ENCODE measurements at regions not wholly inside any gene's neighbourhood (a gene's known extent, or its start where the extent isn't known, plus 50 kb on each side); places are given as distances from the start of the nearest gene placed in this dataset.

DNA sequence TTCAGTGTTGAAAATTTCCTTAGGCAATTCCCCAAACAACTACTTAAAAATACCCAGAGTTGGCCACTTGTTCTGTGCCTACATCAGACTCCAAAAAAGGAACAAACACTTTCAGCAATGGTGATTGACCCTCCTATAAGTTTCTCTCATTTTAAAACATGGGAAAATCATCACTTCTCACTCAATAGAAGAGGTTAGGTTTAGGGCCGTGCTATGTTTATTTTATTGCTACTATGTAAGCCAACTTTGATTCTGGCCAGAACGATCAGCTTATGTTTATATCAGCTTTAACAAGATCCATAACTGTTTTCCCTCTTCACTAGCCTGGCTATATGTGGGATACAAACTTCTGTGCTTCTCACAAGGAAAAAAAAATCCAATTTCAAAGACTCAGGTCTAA is 133.1 kb downstream of the MTNR1A start:
- no peak overlapping the region for H3K4me3 ChIP-seq (ENCODE audit: low read depth, low read length)
- DNase-seq (ENCODE audit: low read depth) = no peak
- no peak for TF ChIP-seq MYC (IDR thresholded peaks at IDR 0.05; ENCODE audit: low read depth, low read length)
- TF ChIP-seq, protein P1, sequence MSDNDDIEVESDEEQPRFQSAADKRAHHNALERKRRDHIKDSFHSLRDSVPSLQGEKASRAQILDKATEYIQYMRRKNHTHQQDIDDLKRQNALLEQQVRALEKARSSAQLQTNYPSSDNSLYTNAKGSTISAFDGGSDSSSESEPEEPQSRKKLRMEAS (IDR thresholded peaks at IDR 0.05; ENCODE audit: low read depth, low read length) = no peak
- TF ChIP-seq, protein P2, sequence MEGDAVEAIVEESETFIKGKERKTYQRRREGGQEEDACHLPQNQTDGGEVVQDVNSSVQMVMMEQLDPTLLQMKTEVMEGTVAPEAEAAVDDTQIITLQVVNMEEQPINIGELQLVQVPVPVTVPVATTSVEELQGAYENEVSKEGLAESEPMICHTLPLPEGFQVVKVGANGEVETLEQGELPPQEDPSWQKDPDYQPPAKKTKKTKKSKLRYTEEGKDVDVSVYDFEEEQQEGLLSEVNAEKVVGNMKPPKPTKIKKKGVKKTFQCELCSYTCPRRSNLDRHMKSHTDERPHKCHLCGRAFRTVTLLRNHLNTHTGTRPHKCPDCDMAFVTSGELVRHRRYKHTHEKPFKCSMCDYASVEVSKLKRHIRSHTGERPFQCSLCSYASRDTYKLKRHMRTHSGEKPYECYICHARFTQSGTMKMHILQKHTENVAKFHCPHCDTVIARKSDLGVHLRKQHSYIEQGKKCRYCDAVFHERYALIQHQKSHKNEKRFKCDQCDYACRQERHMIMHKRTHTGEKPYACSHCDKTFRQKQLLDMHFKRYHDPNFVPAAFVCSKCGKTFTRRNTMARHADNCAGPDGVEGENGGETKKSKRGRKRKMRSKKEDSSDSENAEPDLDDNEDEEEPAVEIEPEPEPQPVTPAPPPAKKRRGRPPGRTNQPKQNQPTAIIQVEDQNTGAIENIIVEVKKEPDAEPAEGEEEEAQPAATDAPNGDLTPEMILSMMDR (IDR thresholded peaks at IDR 0.05; ENCODE audit: low read depth, low read length) = no peak
- TF ChIP-seq POLR2A (IDR thresholded peaks at IDR 0.05; ENCODE audit: extremely low read depth, insufficient read length) = no peak

DNA sequence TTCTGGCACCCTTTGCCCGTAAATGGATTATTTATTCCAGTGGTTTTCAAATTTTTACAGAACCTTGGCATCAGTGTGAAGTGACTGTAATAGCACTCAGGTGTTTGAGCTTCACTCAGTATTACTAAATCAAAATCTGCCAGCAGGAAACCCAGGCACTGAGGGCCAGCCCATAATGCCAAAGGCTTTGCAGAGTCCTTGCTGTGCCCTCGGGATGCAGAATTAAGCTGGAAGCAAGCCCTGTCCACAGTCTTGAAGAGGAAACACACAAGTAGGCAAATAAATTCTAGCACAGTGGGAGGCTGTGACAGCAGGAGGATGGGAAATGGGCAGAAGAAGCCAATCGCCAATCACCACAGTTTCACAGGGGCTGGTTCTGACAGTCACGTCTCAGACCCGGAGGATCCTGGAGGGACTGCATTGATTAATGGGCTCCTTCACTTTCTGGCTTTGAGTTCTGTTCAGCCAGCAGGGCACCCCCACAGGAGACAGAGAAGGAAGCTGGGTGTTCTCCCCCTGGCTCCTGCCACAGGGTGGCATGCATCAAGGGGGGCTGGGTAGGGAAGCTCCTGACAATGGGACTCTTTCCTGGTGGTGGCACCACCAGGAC is 138.8 kb downstream of the MTNR1A start:
- TF ChIP-seq, protein P1 (IDR thresholded peaks at IDR 0.05; ENCODE audit: low read depth, low read length) = no peak
- TF ChIP-seq, protein P2 (IDR thresholded peaks at IDR 0.05; ENCODE audit: low read depth, low read length) = no peak
- no peak for TF ChIP-seq POLR2A (IDR thresholded peaks at IDR 0.05; ENCODE audit: extremely low read depth, insufficient read length)
- TF ChIP-seq MYC (IDR thresholded peaks at IDR 0.05; ENCODE audit: low read depth, low read length) = no peak
- no peak for DNase-seq (ENCODE audit: low read depth)
- no peak overlapping the region for H3K4me3 ChIP-seq (ENCODE audit: low read depth, low read length)

DNA sequence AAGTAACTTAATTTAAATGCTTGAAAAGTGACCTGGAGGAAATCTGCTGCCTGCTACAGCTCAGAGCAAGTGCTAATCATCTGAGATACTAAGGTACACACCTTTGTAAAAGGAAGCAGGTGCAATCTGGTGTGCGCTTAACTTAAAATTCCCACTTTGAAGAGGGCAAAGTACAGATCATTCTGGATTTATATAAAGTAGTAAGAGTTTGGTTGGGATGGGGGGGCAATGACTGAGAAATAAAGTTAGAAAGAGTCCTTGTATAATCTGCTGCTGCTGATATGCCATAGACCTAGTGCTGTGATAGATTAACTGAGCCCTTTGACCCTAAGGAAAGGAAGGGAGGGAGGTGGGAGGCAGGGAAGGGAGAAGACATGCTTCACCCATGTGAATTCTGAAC is 141.0 kb downstream of the MTNR1A start:
- H3K4me3 ChIP-seq (ENCODE audit: low read depth, low read length) = no peak overlapping the region
- TF ChIP-seq, protein P2 (IDR thresholded peaks at IDR 0.05; ENCODE audit: low read depth, low read length) = no peak
- TF ChIP-seq, protein P1 (IDR thresholded peaks at IDR 0.05; ENCODE audit: low read depth, low read length) = no peak
- TF ChIP-seq POLR2A (IDR thresholded peaks at IDR 0.05; ENCODE audit: extremely low read depth, insufficient read length) (no peak), MYC (IDR thresholded peaks at IDR 0.05; ENCODE audit: low read depth, low read length) (no peak)
- no peak for DNase-seq (ENCODE audit: low read depth)

DNA sequence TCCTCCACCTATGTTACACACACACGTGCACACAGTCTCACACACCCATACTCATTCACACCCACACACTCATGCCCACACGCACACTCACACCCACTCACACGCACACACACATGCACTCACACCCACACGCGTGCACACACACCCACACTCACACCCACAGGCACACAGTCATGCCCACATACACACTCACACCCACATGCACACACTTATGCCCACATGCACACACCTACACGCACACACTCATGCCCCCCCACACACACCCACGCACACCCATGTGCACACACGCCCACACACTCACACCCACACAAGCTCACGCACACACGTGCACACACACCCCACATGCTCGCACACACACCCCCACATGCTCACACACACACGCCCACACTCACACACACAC is 140.0 kb downstream of the F11 start:
- no peak overlapping the region for H3K4me3 ChIP-seq (ENCODE audit: low read depth, low read length)
- no peak for DNase-seq (ENCODE audit: low read depth)
- TF ChIP-seq POLR2A (IDR thresholded peaks at IDR 0.05; ENCODE audit: extremely low read depth, insufficient read length) = no peak
- TF ChIP-seq, protein P1 (IDR thresholded peaks at IDR 0.05; ENCODE audit: low read depth, low read length) = no peak
- TF ChIP-seq MYC (IDR thresholded peaks at IDR 0.05; ENCODE audit: low read depth, low read length) = no peak
- TF ChIP-seq, protein P2 (IDR thresholded peaks at IDR 0.05; ENCODE audit: low read depth, low read length) = no peak

DNA sequence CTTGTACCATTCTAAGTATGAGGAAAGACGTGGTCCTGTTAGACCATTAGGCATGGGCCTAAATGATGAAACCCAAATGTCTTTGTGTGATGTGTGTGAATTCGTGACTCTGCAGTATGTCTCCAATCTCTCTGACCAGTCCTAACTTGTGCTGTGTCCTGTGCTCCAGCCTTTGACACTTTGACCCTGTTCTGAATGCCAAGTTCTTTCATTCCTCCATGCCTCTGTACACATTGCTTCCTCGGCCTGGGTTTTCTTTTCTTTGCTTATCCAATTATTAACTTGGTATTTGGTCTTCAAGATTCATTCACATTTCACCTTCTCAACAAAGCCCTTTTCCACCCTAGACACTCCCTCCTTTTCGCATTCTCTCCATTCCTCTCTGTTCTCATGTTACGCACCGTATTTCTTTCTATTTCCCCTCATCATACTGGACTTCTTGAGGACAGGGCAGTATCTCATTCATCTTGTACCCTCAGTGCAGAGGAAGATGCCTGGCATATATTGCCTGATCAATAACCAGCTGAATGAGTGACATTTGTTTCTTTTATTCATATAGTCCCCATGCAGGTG is 138.7 kb downstream of the F11 start:
- no peak for DNase-seq (ENCODE audit: low read depth)
- no peak overlapping the region for H3K4me3 ChIP-seq (ENCODE audit: low read depth, low read length)
- no peak for TF ChIP-seq POLR2A (IDR thresholded peaks at IDR 0.05; ENCODE audit: extremely low read depth, insufficient read length)
- no peak for TF ChIP-seq MYC (IDR thresholded peaks at IDR 0.05; ENCODE audit: low read depth, low read length)
- TF ChIP-seq, protein P1 (IDR thresholded peaks at IDR 0.05; ENCODE audit: low read depth, low read length) = no peak
- TF ChIP-seq, protein P2 (IDR thresholded peaks at IDR 0.05; ENCODE audit: low read depth, low read length) = no peak

Measured in NB4 (cell line).